ENCODE measurements at regions not wholly inside any gene's neighbourhood (a gene's known extent, or its start where the extent isn't known, plus 50 kb on each side); places are given as distances from the start of the nearest gene placed in this dataset.

DNA sequence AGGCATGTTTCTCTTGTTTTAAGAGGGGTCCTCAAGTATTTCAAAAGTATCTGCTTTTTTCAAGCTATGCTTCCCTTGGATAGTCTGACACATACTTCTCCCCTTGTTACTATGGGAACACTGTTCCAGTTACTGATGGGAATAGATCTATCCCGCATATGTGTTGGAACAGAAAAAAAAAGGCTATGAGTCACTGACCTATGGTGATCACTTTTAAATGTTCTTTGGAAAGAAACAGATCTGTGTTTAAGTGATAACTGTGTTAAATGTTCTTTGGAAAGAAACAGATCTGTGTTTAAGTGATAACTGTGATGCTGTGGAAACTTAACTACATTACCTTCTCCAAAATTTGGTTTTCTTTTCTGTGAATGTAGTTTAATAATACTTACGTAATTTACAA lies 303.2 kb downstream of the TEX13C start (continued):
- TF ChIP-seq, protein P1, sequence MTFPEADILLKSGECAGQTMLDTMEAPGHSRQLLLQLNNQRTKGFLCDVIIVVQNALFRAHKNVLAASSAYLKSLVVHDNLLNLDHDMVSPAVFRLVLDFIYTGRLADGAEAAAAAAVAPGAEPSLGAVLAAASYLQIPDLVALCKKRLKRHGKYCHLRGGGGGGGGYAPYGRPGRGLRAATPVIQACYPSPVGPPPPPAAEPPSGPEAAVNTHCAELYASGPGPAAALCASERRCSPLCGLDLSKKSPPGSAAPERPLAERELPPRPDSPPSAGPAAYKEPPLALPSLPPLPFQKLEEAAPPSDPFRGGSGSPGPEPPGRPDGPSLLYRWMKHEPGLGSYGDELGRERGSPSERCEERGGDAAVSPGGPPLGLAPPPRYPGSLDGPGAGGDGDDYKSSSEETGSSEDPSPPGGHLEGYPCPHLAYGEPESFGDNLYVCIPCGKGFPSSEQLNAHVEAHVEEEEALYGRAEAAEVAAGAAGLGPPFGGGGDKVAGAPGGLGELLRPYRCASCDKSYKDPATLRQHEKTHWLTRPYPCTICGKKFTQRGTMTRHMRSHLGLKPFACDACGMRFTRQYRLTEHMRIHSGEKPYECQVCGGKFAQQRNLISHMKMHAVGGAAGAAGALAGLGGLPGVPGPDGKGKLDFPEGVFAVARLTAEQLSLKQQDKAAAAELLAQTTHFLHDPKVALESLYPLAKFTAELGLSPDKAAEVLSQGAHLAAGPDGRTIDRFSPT (tag by site-specific recombination; IDR thresholded peaks at IDR 0.05): no peak
- TF ChIP-seq, protein P2, sequence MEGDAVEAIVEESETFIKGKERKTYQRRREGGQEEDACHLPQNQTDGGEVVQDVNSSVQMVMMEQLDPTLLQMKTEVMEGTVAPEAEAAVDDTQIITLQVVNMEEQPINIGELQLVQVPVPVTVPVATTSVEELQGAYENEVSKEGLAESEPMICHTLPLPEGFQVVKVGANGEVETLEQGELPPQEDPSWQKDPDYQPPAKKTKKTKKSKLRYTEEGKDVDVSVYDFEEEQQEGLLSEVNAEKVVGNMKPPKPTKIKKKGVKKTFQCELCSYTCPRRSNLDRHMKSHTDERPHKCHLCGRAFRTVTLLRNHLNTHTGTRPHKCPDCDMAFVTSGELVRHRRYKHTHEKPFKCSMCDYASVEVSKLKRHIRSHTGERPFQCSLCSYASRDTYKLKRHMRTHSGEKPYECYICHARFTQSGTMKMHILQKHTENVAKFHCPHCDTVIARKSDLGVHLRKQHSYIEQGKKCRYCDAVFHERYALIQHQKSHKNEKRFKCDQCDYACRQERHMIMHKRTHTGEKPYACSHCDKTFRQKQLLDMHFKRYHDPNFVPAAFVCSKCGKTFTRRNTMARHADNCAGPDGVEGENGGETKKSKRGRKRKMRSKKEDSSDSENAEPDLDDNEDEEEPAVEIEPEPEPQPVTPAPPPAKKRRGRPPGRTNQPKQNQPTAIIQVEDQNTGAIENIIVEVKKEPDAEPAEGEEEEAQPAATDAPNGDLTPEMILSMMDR (tag by site-specific recombination; IDR thresholded peaks at IDR 0.05): no peak

DNA sequence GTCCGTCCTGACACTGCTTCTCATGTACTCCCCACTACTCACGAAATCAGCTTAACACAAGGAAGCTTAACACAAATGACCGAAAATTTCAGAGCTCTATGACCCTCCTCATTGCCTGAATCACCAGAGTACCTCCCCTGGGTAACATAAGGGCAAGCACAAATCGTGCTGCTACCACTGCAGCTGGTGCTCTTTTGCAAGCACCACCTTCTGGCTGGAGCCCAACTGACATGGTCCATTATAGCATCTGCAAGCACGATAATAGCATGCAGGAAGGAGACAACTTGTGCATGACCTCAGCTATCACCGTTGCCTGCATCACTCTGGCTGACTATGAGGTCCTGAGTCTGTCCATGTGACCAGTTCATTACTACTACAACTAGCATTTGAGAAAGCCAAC lies 308.0 kb downstream of the TEX13C start:
- Histone ChIP-seq H3K4me1 (ENCODE audit: control insufficient read depth, insufficient read depth, low read length) (no peaks in the 10 kb centered on the region), H3K36me3 (ENCODE audit: control insufficient read depth in 2 of 2, insufficient read depth in 1 of 2, low read length in 2 of 2) (no peaks in the 10 kb centered on the region), H3K27ac (ENCODE audit: extremely low read depth, low read depth, low read length) (no peak overlapping the region), H3K9me3 (ENCODE audit: control insufficient read depth, insufficient read depth, low read depth, low read length) (no peaks in the 10 kb centered on the region), H3K4me3 (ENCODE audit: low read depth, low read length) (no peak overlapping the region)
- TF ChIP-seq ZNF223 (tag by site-specific recombination; IDR thresholded peaks at IDR 0.05) (no peak), ZXDB (tag by site-specific recombination; IDR thresholded peaks at IDR 0.05) (no peak), ZFP41 (tag by site-specific recombination; IDR thresholded peaks at IDR 0.05; ENCODE audit: borderline replicate concordance) (no peak), ZNF701 (tag by site-specific recombination; IDR thresholded peaks at IDR 0.05) (no peak), ZNF791 (tag by site-specific recombination; IDR thresholded peaks at IDR 0.05) (no peak), GLI4 (tag by site-specific recombination; IDR thresholded peaks at IDR 0.05) (no peak), GFI1B (tag by site-specific recombination; IDR thresholded peaks at IDR 0.05) (no peak), ZNF792 (tag by site-specific recombination; IDR thresholded peaks at IDR 0.05) (no peak), ZNF660 (tag by site-specific recombination; IDR thresholded peaks at IDR 0.05) (no peak), ZNF529 (tag by site-specific recombination; IDR thresholded peaks at IDR 0.05; ENCODE audit: insufficient replicate concordance) (no peak), GLI2 (tag by site-specific recombination; IDR thresholded peaks at IDR 0.05; ENCODE audit: borderline replicate concordance, low read depth) (no peak)
- TF ChIP-seq, protein P3, sequence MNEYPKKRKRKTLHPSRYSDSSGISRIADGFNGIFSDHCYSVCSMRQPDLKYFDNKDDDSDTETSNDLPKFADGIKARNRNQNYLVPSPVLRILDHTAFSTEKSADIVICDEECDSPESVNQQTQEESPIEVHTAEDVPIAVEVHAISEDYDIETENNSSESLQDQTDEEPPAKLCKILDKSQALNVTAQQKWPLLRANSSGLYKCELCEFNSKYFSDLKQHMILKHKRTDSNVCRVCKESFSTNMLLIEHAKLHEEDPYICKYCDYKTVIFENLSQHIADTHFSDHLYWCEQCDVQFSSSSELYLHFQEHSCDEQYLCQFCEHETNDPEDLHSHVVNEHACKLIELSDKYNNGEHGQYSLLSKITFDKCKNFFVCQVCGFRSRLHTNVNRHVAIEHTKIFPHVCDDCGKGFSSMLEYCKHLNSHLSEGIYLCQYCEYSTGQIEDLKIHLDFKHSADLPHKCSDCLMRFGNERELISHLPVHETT (tag by site-specific recombination; IDR thresholded peaks at IDR 0.05): no peak
- TF ChIP-seq, protein P4, sequence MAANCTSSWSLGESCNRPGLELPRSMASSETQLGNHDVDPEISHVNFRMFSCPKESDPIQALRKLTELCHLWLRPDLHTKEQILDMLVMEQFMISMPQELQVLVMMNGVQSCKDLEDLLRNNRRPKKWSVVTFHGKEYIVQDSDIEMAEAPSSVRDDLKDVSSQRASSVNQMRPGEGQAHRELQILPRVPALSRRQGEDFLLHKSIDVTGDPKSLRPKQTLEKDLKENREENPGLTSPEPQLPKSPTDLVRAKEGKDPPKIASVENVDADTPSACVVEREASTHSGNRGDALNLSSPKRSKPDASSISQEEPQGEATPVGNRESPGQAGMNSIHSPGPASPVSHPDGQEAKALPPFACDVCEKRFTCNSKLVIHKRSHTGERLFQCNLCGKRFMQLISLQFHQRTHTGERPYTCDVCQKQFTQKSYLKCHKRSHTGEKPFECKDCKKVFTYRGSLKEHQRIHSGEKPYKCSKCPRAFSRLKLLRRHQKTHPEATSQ (tag by site-specific recombination; IDR thresholded peaks at IDR 0.05): no peak
- CTCF ChIA-PET: no interaction called here
- POLR2A ChIA-PET: no interaction called here

DNA sequence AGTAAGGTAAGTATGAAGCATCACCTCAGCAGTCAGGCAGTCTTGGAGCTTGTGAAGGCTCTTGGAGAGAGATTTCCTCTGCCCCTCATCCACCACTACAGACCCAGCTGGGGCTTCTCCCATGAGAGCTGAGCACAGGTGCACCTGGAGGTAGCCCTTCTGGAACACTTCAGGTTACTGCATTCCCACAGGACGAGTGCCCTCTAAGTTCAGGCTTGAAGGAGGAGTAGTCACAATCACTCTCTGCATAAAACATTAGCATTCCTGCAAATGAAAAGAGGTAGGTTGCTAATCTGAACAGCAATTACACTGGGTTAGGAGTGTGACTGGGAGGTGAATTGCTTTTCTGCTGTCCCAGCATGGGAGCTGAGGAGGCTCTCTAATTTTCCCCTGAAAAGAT lies 308.8 kb downstream of the TEX13C start:
- ChIA-PET POLR2A (no interaction called here), CTCF (no interaction called here)
- no peaks in the 10 kb centered on the region for H3K9me3 ChIP-seq (ENCODE audit: control insufficient read depth, insufficient read depth, low read depth, low read length)
- H3K4me3 ChIP-seq (ENCODE audit: low read depth, low read length): no peak overlapping the region
- H3K27ac ChIP-seq (ENCODE audit: extremely low read depth, low read depth, low read length): no peak overlapping the region
- H3K4me1 ChIP-seq (ENCODE audit: control insufficient read depth, insufficient read depth, low read length): no peaks in the 10 kb centered on the region
- no peaks in the 10 kb centered on the region for H3K36me3 ChIP-seq (ENCODE audit: control insufficient read depth in 2 of 2, insufficient read depth in 1 of 2, low read length in 2 of 2)
- no peak for TF ChIP-seq ZNF211 (tag by site-specific recombination; IDR thresholded peaks at IDR 0.05; ENCODE audit: low read depth)
- TF ChIP-seq MYNN (tag by site-specific recombination; IDR thresholded peaks at IDR 0.05; ENCODE audit: borderline replicate concordance): no peak
- TF ChIP-seq ZNF501 (tag by site-specific recombination; IDR thresholded peaks at IDR 0.05): no peak
- TF ChIP-seq ZSCAN16 (tag by site-specific recombination; IDR thresholded peaks at IDR 0.05): no peak
- no peak for TF ChIP-seq KLF9 (tag by site-specific recombination; IDR thresholded peaks at IDR 0.05; ENCODE audit: low read depth)
- no peak for TF ChIP-seq ZBTB8A (tag by site-specific recombination; IDR thresholded peaks at IDR 0.05)
- no peak for TF ChIP-seq ZNF473 (tag by site-specific recombination; IDR thresholded peaks at IDR 0.05)
- TF ChIP-seq, protein P5, sequence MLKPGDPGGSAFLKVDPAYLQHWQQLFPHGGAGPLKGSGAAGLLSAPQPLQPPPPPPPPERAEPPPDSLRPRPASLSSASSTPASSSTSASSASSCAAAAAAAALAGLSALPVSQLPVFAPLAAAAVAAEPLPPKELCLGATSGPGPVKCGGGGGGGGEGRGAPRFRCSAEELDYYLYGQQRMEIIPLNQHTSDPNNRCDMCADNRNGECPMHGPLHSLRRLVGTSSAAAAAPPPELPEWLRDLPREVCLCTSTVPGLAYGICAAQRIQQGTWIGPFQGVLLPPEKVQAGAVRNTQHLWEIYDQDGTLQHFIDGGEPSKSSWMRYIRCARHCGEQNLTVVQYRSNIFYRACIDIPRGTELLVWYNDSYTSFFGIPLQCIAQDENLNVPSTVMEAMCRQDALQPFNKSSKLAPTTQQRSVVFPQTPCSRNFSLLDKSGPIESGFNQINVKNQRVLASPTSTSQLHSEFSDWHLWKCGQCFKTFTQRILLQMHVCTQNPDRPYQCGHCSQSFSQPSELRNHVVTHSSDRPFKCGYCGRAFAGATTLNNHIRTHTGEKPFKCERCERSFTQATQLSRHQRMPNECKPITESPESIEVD (tag by site-specific recombination; IDR thresholded peaks at IDR 0.05): no peak
- no peak for TF ChIP-seq MEIS1 (CRISPR knock-in tag; IDR thresholded peaks at IDR 0.05; ENCODE audit: borderline replicate concordance)
- TF ChIP-seq, protein P6, sequence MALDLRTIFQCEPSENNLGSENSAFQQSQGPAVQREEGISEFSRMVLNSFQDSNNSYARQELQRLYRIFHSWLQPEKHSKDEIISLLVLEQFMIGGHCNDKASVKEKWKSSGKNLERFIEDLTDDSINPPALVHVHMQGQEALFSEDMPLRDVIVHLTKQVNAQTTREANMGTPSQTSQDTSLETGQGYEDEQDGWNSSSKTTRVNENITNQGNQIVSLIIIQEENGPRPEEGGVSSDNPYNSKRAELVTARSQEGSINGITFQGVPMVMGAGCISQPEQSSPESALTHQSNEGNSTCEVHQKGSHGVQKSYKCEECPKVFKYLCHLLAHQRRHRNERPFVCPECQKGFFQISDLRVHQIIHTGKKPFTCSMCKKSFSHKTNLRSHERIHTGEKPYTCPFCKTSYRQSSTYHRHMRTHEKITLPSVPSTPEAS (tag by site-specific recombination; IDR thresholded peaks at IDR 0.05): no peak
- TF ChIP-seq SETDB1 (IDR thresholded peaks at IDR 0.05; ENCODE audit: insufficient read length, low read length): no peak
